Ovary (tissue), 7 donors: ENCODE measurements at regions not wholly inside any gene's neighbourhood (a gene's known extent, or its start where the extent isn't known, plus 50 kb on each side); places are given as distances from the start of the nearest gene placed in this dataset.

Experiments
- DNase-seq, 5 donors: peaks; one replicate each; pipeline ENCODE4 v3.0.0-alpha.2; 2019 to 2020
- H3K27ac ChIP-seq, 2 donors: fragments of 200-600 bp; one replicate each; pipeline versions ENCODE4 v1.5.1 to v1.8.0; 2019 to 2022
- H3K27me3 ChIP-seq: fragments of 200-600 bp; one replicate; pipeline ENCODE4 v1.8.0; 2022
- H3K36me3 ChIP-seq: fragments of 200-600 bp; sonication (generic); one replicate; pipeline ENCODE4 v1.5.1; 2019
- H3K4me1 ChIP-seq: one replicate; pipeline ENCODE4 v1.8.1; 2013; ENCODE audit warnings: mild to moderate bottlenecking, moderate library complexity; ENCODE audit not compliant: insufficient read depth
- H3K4me3 ChIP-seq: fragments of 200-600 bp; sonication (generic); one replicate; pipeline ENCODE4 v1.5.1; 2017
- H3K9me3 ChIP-seq, 2 donors: fragments of 200-600 bp in 1 of 2; sonication (generic) in 1 of 2; one replicate each; pipeline versions ENCODE4 v1.5.1 to v1.8.1; 2013 to 2019; ENCODE audit warnings: mild to moderate bottlenecking in 1 of 2, moderate library complexity in 1 of 2
- CTCF ChIP-seq, 3 donors: fragments of 450-650 bp in 2 of 3; fragments of 200-600 bp in 1 of 3; IDR thresholded peaks; one replicate each; pipeline versions ENCODE4 v1.5.1 to v1.8.0; 2016 to 2022; ENCODE audit warnings: antibody characterized with exemption in 3 of 3, mild to moderate bottlenecking in 1 of 3
- EP300 ChIP-seq: sonication (generic); formaldehyde crosslinking; IDR thresholded peaks from one replicate; pipeline ENCODE4 v1.6.1; 2017; ENCODE audit warnings: antibody characterized with exemption
- POLR2A ChIP-seq: fragments of 450-650 bp; IDR thresholded peaks from one replicate; pipeline ENCODE4 v1.6.1; 2017; ENCODE audit warnings: antibody characterized with exemption, mild to moderate bottlenecking, moderate library complexity
- WGBS, 3 donors: extraction: QIAGEN DNeasy Blood & Tissue Kit in 1 of 3; methylation state at CpG; one replicate each; pipeline versions ENCODE4 v1.1.5 to v1.1.7; 2013 to 2017; 5-methylcytosine and 5-hydroxymethylcytosine counted together
- intact Hi-C, 4 donors: fragments of 100-400 bp; cut with DNase I; formaldehyde crosslinking; loops; one replicate each; pipeline versions ENCODE4 v1.11.0 to v1.15.1; 2022 to 2023
- donor health status: DM: no; HTN: no; CAD: no; lungs with moderate emphysema.
- donor health status: DM: no; HTN: no; CAD: no.
- donor health status: Bipolar disorder and iron deficiency.
- donor health status: DM: no; HTN: no; CAD: no.
- donor health status: DM: yes; HTN: yes; CAD: no.

GRCh38 chr3:159781867-159782266 is 206.8 kb upstream of the IL12A start:
- no peaks in the 10 kb centered on the region for H3K36me3 ChIP-seq
- 92 to 100% (median 98%) methylated on average over 2 of the region's 2 CpGs for WGBS, 3 donors
- DNase-seq = no peak
- no peaks in the 10 kb centered on the region for H3K27me3 ChIP-seq
- intact Hi-C loops = no loop called here
- TF ChIP-seq EP300 (no peak), POLR2A (no peak), CTCF (IDR thresholded peaks at IDR 0.05) (no peak)
- no peak overlapping the region for H3K27ac ChIP-seq
- no peaks in the 10 kb centered on the region for H3K4me1 ChIP-seq
- H3K9me3 ChIP-seq = no peaks in the 10 kb centered on the region
- H3K4me3 ChIP-seq = no peak overlapping the region

GRCh38 chr3:159782724-159783421 is 205.8 kb upstream of the IL12A start:
- DNase-seq = no peak
- H3K36me3 ChIP-seq = no peaks in the 10 kb centered on the region
- no peak overlapping the region for H3K4me3 ChIP-seq
- H3K9me3 ChIP-seq = no peaks in the 10 kb centered on the region
- 88 to 94% (median 90%) methylated on average over 5 of the region's 5 CpGs for WGBS, 3 donors
- TF ChIP-seq CTCF (IDR thresholded peaks at IDR 0.05) (no peak), EP300 (no peak), POLR2A (no peak)
- intact Hi-C loops = no loop called here
- H3K27ac ChIP-seq = no peak overlapping the region
- no peaks in the 10 kb centered on the region for H3K4me1 ChIP-seq
- H3K27me3 ChIP-seq = no peaks in the 10 kb centered on the region

GRCh38 chr3:159783780-159784742 is 204.6 kb upstream of the IL12A start:
- no peaks in the 10 kb centered on the region for H3K4me1 ChIP-seq
- TF ChIP-seq POLR2A (no peak), EP300 (no peak), CTCF (IDR thresholded peaks at IDR 0.05) (no peak)
- no peaks in the 10 kb centered on the region for H3K9me3 ChIP-seq
- intact Hi-C loops = no loop called here
- H3K36me3 ChIP-seq = no peaks in the 10 kb centered on the region
- no peak overlapping the region for H3K4me3 ChIP-seq
- no peaks in the 10 kb centered on the region for H3K27me3 ChIP-seq
- H3K27ac ChIP-seq = no peak overlapping the region
- 68 to 77% (median 70%) methylated on average over 13 of the region's 13 CpGs for WGBS, 3 donors
- DNase-seq = no peak

- H3K4me1 ChIP-seq = no peaks in the 10 kb centered on the region
- WGBS, 3 donors = 28 to 36% (median 36%) methylated on average over 1 of the region's 1 CpG
- no peaks in the 10 kb centered on the region for H3K9me3 ChIP-seq
- DNase-seq = no peak
- no peaks in the 10 kb centered on the region for H3K36me3 ChIP-seq
- intact Hi-C loops = no loop called here
- TF ChIP-seq POLR2A (no peak), EP300 (no peak), CTCF (IDR thresholded peaks at IDR 0.05) (no peak)
- H3K27me3 ChIP-seq = no peaks in the 10 kb centered on the region
- H3K4me3 ChIP-seq = no peak overlapping the region
- H3K27ac ChIP-seq = no peak overlapping the region
Measured at GRCh38 chr3:159785273-159785708, 203.3 kb upstream of the IL12A start.
